ENCODE measurements at regions not wholly inside any gene's neighbourhood (a gene's known extent, or its start where the extent isn't known, plus 50 kb on each side); places are given as distances from the start of the nearest gene placed in this dataset.

- TF ChIP-seq CTCF (IDR thresholded peaks at IDR 0.05) (no peak), YY1 (IDR thresholded peaks at IDR 0.05; ENCODE audit: low read depth) (no peak), JUND (IDR thresholded peaks at IDR 0.05) (no peak), ZBTB33 (IDR thresholded peaks at IDR 0.05; ENCODE audit: borderline replicate concordance, low read depth) (no peak), NFIC (IDR thresholded peaks at IDR 0.05; ENCODE audit: borderline replicate concordance) (no peak), MXI1 (IDR thresholded peaks at IDR 0.05; ENCODE audit: low read depth, low read length) (no peak), SIN3A (IDR thresholded peaks at IDR 0.05; ENCODE audit: borderline replicate concordance, low read depth, low read length) (no peak), IRF3 (IDR thresholded peaks at IDR 0.05; ENCODE audit: low read depth, low read length) (no peak), EP300 (IDR thresholded peaks at IDR 0.05; ENCODE audit: borderline replicate concordance in 1 of 2, low read depth in 1 of 2, low read length in 1 of 2) (no peak), CHD2 (IDR thresholded peaks at IDR 0.05; ENCODE audit: low read length, partially characterized antibody) (no peak), RXRA (IDR thresholded peaks at IDR 0.05; ENCODE audit: borderline replicate concordance, low read depth) (no peak), TEAD4 (IDR thresholded peaks at IDR 0.05; ENCODE audit: borderline replicate concordance, insufficient read depth) (no peak), RCOR1 (IDR thresholded peaks at IDR 0.05; ENCODE audit: low read length) (no peak), USF1 (IDR thresholded peaks at IDR 0.05; ENCODE audit: borderline replicate concordance, low read depth) (no peak)
Observed at GRCh38 chr22:44430716-44431115, 67.3 kb downstream of the RTL6 start.

Measured in SK-N-SH (cell line).